ENCODE measurements at regions not wholly inside any gene's neighbourhood (a gene's known extent, or its start where the extent isn't known, plus 50 kb on each side); places are given as distances from the start of the nearest gene placed in this dataset.

- peak in 3 of 5 donors; percentile 26 to 84 (median 83) for DNase-seq
Observed at GRCh38 chr1:14262637-14263036, 335.8 kb upstream of the KAZN start.

GRCh38 chr1:14263225-14263624, 335.3 kb upstream of the KAZN start:
- no peak overlapping the region for H3K27ac ChIP-seq (ENCODE audit: low read depth in 2 of 2, low read length in 2 of 2)
- no peak for TF ChIP-seq CTCF (IDR thresholded peaks at IDR 0.05; ENCODE audit: borderline replicate concordance, extremely low read depth, insufficient read depth)
- peaks cover 0 to 4% (median 2%) of the 10 kb centered on the region in 3 donors for H3K4me1 ChIP-seq (ENCODE audit: control insufficient read depth in 2 of 3, insufficient read depth in 2 of 3, low read depth in 1 of 3, low read length in 3 of 3)
- H3K9me3 ChIP-seq (ENCODE audit: control insufficient read depth in 2 of 3, insufficient read depth in 1 of 3, low read length in 3 of 3) = no peaks in the 10 kb centered on the region
- no peaks in the 10 kb centered on the region for H3K36me3 ChIP-seq (ENCODE audit: control insufficient read depth in 2 of 3, insufficient read depth in 3 of 3, low read length in 3 of 3)
- DNase-seq (peak in 1 of 5 donors; percentile 33), FAIRE-seq (no peak)
- H3K9ac ChIP-seq (ENCODE audit: low read length in 3 of 3) = no peak overlapping the region
- intact Hi-C loops (cut with DNase I) = no loop called here
- no peak overlapping the region for H3K4me3 ChIP-seq (ENCODE audit: low read length in 3 of 3)
- no peaks in the 10 kb centered on the region for H3K27me3 ChIP-seq (ENCODE audit: control insufficient read depth, insufficient read depth, low read length)

More at GRCh38 chr1:14262637-14263036, 335.8 kb upstream of the KAZN start:
- Histone ChIP-seq H3K4me1 (ENCODE audit: control insufficient read depth in 2 of 3, insufficient read depth in 2 of 3, low read depth in 1 of 3, low read length in 3 of 3) (peaks cover 0 to 4% (median 2%) of the 10 kb centered on the region in 3 donors), H3K36me3 (ENCODE audit: control insufficient read depth in 2 of 3, insufficient read depth in 3 of 3, low read length in 3 of 3) (no peaks in the 10 kb centered on the region), H3K27ac (ENCODE audit: low read depth in 2 of 2, low read length in 2 of 2) (no peak overlapping the region), H3K9ac (ENCODE audit: low read length in 3 of 3) (no peak overlapping the region), H3K4me3 (ENCODE audit: low read length in 3 of 3) (no peak overlapping the region), H3K9me3 (ENCODE audit: control insufficient read depth in 2 of 3, insufficient read depth in 1 of 3, low read length in 3 of 3) (no peaks in the 10 kb centered on the region), H3K27me3 (ENCODE audit: control insufficient read depth, insufficient read depth, low read length) (no peaks in the 10 kb centered on the region)
- no peak for FAIRE-seq
- intact Hi-C loops (cut with DNase I) = no loop called here
- no peak for TF ChIP-seq CTCF (IDR thresholded peaks at IDR 0.05; ENCODE audit: borderline replicate concordance, extremely low read depth, insufficient read depth)

- H3K27me3 ChIP-seq (ENCODE audit: control insufficient read depth, insufficient read depth, low read length) = no peaks in the 10 kb centered on the region
- no peak overlapping the region for H3K27ac ChIP-seq (ENCODE audit: low read depth in 2 of 2, low read length in 2 of 2)
- no peaks in the 10 kb centered on the region for H3K36me3 ChIP-seq (ENCODE audit: control insufficient read depth in 2 of 3, insufficient read depth in 3 of 3, low read length in 3 of 3)
- peaks cover 0 to 4% (median 2%) of the 10 kb centered on the region in 3 donors for H3K4me1 ChIP-seq (ENCODE audit: control insufficient read depth in 2 of 3, insufficient read depth in 2 of 3, low read depth in 1 of 3, low read length in 3 of 3)
- DNase-seq (peak in 3 of 5 donors; percentile 54 to 59 (median 54)), FAIRE-seq (no peak)
- no peaks in the 10 kb centered on the region for H3K9me3 ChIP-seq (ENCODE audit: control insufficient read depth in 2 of 3, insufficient read depth in 1 of 3, low read length in 3 of 3)
- intact Hi-C loops (cut with DNase I) = no loop called here
- no peak for TF ChIP-seq CTCF (IDR thresholded peaks at IDR 0.05; ENCODE audit: borderline replicate concordance, extremely low read depth, insufficient read depth)
- H3K4me3 ChIP-seq (ENCODE audit: low read length in 3 of 3) = no peak overlapping the region
- H3K9ac ChIP-seq (ENCODE audit: low read length in 3 of 3) = no peak overlapping the region
Observed at GRCh38 chr1:14263671-14264070, 334.8 kb upstream of the KAZN start.

GRCh38 chr1:14265495-14265894, 333.0 kb upstream of the KAZN start:
- peaks cover 0 to 4% (median 0%) of the 10 kb centered on the region in 3 donors for H3K4me1 ChIP-seq (ENCODE audit: control insufficient read depth in 2 of 3, insufficient read depth in 2 of 3, low read depth in 1 of 3, low read length in 3 of 3)
- no peak for TF ChIP-seq CTCF (IDR thresholded peaks at IDR 0.05; ENCODE audit: borderline replicate concordance, extremely low read depth, insufficient read depth)
- intact Hi-C loops (cut with DNase I) = no loop called here
- no peaks in the 10 kb centered on the region for H3K27me3 ChIP-seq (ENCODE audit: control insufficient read depth, insufficient read depth, low read length)
- FAIRE-seq (no peak), DNase-seq (no peak)
- no peak overlapping the region for H3K27ac ChIP-seq (ENCODE audit: low read depth in 2 of 2, low read length in 2 of 2)
- no peaks in the 10 kb centered on the region for H3K36me3 ChIP-seq (ENCODE audit: control insufficient read depth in 2 of 3, insufficient read depth in 3 of 3, low read length in 3 of 3)
- no peaks in the 10 kb centered on the region for H3K9me3 ChIP-seq (ENCODE audit: control insufficient read depth in 2 of 3, insufficient read depth in 1 of 3, low read length in 3 of 3)
- no peak overlapping the region for H3K4me3 ChIP-seq (ENCODE audit: low read length in 3 of 3)
- no peak overlapping the region for H3K9ac ChIP-seq (ENCODE audit: low read length in 3 of 3)
